ENCODE measurements at regions not wholly inside any gene's neighbourhood (a gene's known extent, or its start where the extent isn't known, plus 50 kb on each side); places are given as distances from the start of the nearest gene placed in this dataset.

- TF ChIP-seq GATA2 (IDR thresholded peaks at IDR 0.05; ENCODE audit: low read depth, low read length) (no peak), GATA3 (IDR thresholded peaks at IDR 0.05; ENCODE audit: low read depth, low read length) (no peak)
These were observed 60.9 kb upstream of the PARVA start for GRCh38 chr11:12316432-12316831.
